HEK293T (cell line): ENCODE measurements at regions not wholly inside any gene's neighbourhood (a gene's known extent, or its start where the extent isn't known, plus 50 kb on each side); places are given as distances from the start of the nearest gene placed in this dataset.

Experiments used
- ARNT ChIP-seq: fragments of 450-650 bp; IDR thresholded peaks from 2 replicates; pipeline ENCODE4 v1.6.1; 2017; ENCODE audit warnings: mild to moderate bottlenecking
- BHLHE40 ChIP-seq: fragments of 450-650 bp; IDR thresholded peaks from 2 replicates; pipeline ENCODE4 v1.6.1; 2016; ENCODE audit warnings: mild to moderate bottlenecking, moderate library complexity, borderline replicate concordance
- FOXK2 ChIP-seq: fragments of 450-650 bp; IDR thresholded peaks from 2 replicates; pipeline ENCODE4 v1.6.1; 2016; ENCODE audit warnings: mild to moderate bottlenecking
- FOXM1 ChIP-seq: fragments of 450-650 bp; IDR thresholded peaks from 2 replicates; pipeline ENCODE4 v1.6.1; 2017; ENCODE audit warnings: mild to moderate bottlenecking, borderline replicate concordance
- L3MBTL2 ChIP-seq: fragments of 450-650 bp; conservative IDR thresholded peaks from 2 replicates; pipeline ENCODE4 v1.6.1; 2016; ENCODE audit warnings: mild to moderate bottlenecking
- SP1 ChIP-seq: fragments of 450-650 bp; IDR thresholded peaks from 2 replicates; pipeline ENCODE4 v1.6.1; 2017
- SUZ12 ChIP-seq: fragments of 450-650 bp; IDR thresholded peaks from 2 replicates; pipeline ENCODE4 v1.6.1; 2016; ENCODE audit warnings: mild to moderate bottlenecking
- TARDBP ChIP-seq: fragments of 450-650 bp; IDR thresholded peaks from 2 replicates; pipeline ENCODE4 v1.6.1; 2016
- TF ChIP-seq, protein P1 (sequence below): fragments of 450-650 bp; IDR thresholded peaks from 2 replicates; pipeline ENCODE4 v1.6.1; 2016

DNA sequence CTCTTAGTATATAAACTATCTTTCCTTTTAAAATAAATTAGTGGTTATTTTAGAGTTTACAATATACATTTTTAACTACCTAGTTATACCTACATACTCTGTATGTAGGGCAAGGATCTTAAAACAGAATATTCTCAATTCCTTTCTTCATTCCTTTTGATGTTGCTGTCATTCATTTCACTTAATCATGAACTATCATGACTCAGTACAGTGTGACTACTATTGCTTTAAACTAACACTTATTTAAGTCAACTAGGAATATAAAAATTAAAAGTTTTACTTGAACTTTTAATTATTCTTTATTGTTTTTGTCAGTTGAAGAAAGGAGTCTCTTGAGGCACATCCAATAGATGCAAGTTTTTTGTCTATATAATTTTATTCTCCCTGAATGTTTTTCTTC lies 726.4 kb downstream of the BRINP3 start:
- TF ChIP-seq SUZ12 (no peak), FOXK2 (no peak), BHLHE40 (no peak), TARDBP (no peak), FOXM1 (no peak), SP1 (no peak), ARNT (no peak), L3MBTL2 (no peak)
- TF ChIP-seq, protein P1, sequence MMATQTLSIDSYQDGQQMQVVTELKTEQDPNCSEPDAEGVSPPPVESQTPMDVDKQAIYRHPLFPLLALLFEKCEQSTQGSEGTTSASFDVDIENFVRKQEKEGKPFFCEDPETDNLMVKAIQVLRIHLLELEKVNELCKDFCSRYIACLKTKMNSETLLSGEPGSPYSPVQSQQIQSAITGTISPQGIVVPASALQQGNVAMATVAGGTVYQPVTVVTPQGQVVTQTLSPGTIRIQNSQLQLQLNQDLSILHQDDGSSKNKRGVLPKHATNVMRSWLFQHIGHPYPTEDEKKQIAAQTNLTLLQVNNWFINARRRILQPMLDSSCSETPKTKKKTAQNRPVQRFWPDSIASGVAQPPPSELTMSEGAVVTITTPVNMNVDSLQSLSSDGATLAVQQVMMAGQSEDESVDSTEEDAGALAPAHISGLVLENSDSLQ = no peak
